ENCODE measurements at regions not wholly inside any gene's neighbourhood (a gene's known extent, or its start where the extent isn't known, plus 50 kb on each side); places are given as distances from the start of the nearest gene placed in this dataset.

DNA sequence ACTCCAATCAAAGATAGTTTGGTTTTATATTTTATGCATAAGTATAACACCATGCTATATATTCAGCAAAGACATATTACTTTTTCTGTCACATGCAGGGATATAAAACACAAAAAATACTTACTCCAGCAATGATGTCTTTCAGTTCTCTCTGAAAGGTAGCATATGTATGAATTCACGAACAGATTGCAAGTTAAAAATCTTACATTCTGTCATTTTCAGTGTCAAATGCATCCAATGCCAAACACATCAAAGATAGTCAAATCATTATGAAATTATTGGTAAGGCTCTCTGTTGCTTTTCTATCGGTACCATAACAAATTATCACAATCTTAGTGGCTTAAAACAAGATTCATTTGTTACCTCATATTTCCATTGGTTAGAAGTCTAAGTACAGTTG lies 492.0 kb upstream of the KIF2B start:
- TF ChIP-seq, protein P1, sequence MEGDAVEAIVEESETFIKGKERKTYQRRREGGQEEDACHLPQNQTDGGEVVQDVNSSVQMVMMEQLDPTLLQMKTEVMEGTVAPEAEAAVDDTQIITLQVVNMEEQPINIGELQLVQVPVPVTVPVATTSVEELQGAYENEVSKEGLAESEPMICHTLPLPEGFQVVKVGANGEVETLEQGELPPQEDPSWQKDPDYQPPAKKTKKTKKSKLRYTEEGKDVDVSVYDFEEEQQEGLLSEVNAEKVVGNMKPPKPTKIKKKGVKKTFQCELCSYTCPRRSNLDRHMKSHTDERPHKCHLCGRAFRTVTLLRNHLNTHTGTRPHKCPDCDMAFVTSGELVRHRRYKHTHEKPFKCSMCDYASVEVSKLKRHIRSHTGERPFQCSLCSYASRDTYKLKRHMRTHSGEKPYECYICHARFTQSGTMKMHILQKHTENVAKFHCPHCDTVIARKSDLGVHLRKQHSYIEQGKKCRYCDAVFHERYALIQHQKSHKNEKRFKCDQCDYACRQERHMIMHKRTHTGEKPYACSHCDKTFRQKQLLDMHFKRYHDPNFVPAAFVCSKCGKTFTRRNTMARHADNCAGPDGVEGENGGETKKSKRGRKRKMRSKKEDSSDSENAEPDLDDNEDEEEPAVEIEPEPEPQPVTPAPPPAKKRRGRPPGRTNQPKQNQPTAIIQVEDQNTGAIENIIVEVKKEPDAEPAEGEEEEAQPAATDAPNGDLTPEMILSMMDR (IDR thresholded peaks at IDR 0.05) = no peak
- peaks cover 10% of the 10 kb centered on the region for H3K9me3 Mint-ChIP-seq (ENCODE audit: unreplicated experiment)
- H3K27me3 Mint-ChIP-seq (ENCODE audit: unreplicated experiment) = no peaks in the 10 kb centered on the region
- DNase-seq (ENCODE audit: extremely low spot score, unreplicated experiment) = no peak
- H3K36me3 Mint-ChIP-seq (ENCODE audit: unreplicated experiment) = no peaks in the 10 kb centered on the region
- no peak overlapping the region for H3K4me3 Mint-ChIP-seq (ENCODE audit: unreplicated experiment)
- no peaks in the 10 kb centered on the region for H3K4me1 Mint-ChIP-seq (ENCODE audit: unreplicated experiment)
- H3K27ac Mint-ChIP-seq (ENCODE audit: unreplicated experiment) = no peak overlapping the region

DNA sequence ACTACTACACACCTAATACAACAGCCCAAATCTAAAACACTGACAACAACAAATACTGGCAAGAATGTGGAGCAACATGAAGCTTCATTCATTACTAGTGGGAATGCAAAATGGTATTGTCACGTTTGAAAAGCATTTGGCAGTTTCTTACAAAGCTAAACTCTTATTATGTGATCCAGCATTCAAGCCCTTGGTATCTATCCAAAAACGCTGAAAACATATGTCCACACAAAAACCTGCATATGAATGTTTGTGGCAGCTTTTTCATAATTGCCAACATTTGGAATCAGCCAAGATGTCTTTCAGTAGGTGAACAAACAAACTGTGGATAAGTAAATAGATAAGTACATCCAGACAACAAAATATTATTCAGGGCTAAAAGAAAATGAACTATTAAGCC lies 501.1 kb upstream of the KIF2B start:
- H3K36me3 Mint-ChIP-seq (ENCODE audit: unreplicated experiment) = no peaks in the 10 kb centered on the region
- H3K4me3 Mint-ChIP-seq (ENCODE audit: unreplicated experiment) = no peak overlapping the region
- peaks cover 11% of the 10 kb centered on the region for H3K9me3 Mint-ChIP-seq (ENCODE audit: unreplicated experiment)
- TF ChIP-seq, protein P1 (IDR thresholded peaks at IDR 0.05) = no peak
- H3K4me1 Mint-ChIP-seq (ENCODE audit: unreplicated experiment) = no peaks in the 10 kb centered on the region
- no peaks in the 10 kb centered on the region for H3K27me3 Mint-ChIP-seq (ENCODE audit: unreplicated experiment)
- no peak for DNase-seq (ENCODE audit: extremely low spot score, unreplicated experiment)
- no peak overlapping the region for H3K27ac Mint-ChIP-seq (ENCODE audit: unreplicated experiment)

DNA sequence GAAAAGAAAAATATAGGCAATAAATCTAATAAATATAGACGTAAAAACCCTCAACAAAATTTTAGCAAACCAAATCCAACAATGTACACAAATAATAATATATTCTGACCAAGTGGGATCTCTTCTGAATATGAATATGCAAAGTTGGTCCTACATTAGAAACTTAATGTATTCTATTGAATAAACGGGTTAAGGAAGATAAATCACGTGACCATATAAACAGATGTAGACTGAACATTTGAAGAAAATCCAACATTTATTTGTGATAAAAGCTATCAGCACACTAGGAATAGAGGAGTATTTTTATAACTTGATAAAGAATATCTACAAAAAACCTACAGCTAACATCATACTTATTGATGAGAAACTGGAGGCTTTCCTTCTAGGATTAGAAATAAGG lies 502.8 kb upstream of the KIF2B start:
- H3K36me3 Mint-ChIP-seq (ENCODE audit: unreplicated experiment) = no peaks in the 10 kb centered on the region
- no peaks in the 10 kb centered on the region for H3K4me1 Mint-ChIP-seq (ENCODE audit: unreplicated experiment)
- H3K27ac Mint-ChIP-seq (ENCODE audit: unreplicated experiment) = no peak overlapping the region
- DNase-seq (ENCODE audit: extremely low spot score, unreplicated experiment) = no peak
- peaks cover 11% of the 10 kb centered on the region for H3K9me3 Mint-ChIP-seq (ENCODE audit: unreplicated experiment)
- TF ChIP-seq, protein P1 (IDR thresholded peaks at IDR 0.05) = no peak
- H3K27me3 Mint-ChIP-seq (ENCODE audit: unreplicated experiment) = no peaks in the 10 kb centered on the region
- H3K4me3 Mint-ChIP-seq (ENCODE audit: unreplicated experiment) = no peak overlapping the region

GRCh38 chr17:53316988-53317387 lies 505.7 kb upstream of the KIF2B start:
- Mint-ChIP-seq H3K4me1 (ENCODE audit: unreplicated experiment) (peaks cover 6% of the 10 kb centered on the region), H3K9me3 (ENCODE audit: unreplicated experiment) (peaks cover 11% of the 10 kb centered on the region), H3K27ac (ENCODE audit: unreplicated experiment) (no peak overlapping the region), H3K36me3 (ENCODE audit: unreplicated experiment) (no peaks in the 10 kb centered on the region), H3K4me3 (ENCODE audit: unreplicated experiment) (no peak overlapping the region), H3K27me3 (ENCODE audit: unreplicated experiment) (no peaks in the 10 kb centered on the region)
- DNase-seq (ENCODE audit: extremely low spot score, unreplicated experiment) = no peak
- TF ChIP-seq, protein P1 (IDR thresholded peaks at IDR 0.05) = no peak

GRCh38 chr17:53316073-53316472 lies 506.7 kb upstream of the KIF2B start:
- TF ChIP-seq, protein P1 (IDR thresholded peaks at IDR 0.05) = no peak
- no peak overlapping the region for H3K4me3 Mint-ChIP-seq (ENCODE audit: unreplicated experiment)
- no peaks in the 10 kb centered on the region for H3K27me3 Mint-ChIP-seq (ENCODE audit: unreplicated experiment)
- no peaks in the 10 kb centered on the region for H3K36me3 Mint-ChIP-seq (ENCODE audit: unreplicated experiment)
- DNase-seq (ENCODE audit: extremely low spot score, unreplicated experiment) = no peak
- no peak overlapping the region for H3K27ac Mint-ChIP-seq (ENCODE audit: unreplicated experiment)
- H3K4me1 Mint-ChIP-seq (ENCODE audit: unreplicated experiment) = peaks cover 6% of the 10 kb centered on the region
- peaks cover 11% of the 10 kb centered on the region for H3K9me3 Mint-ChIP-seq (ENCODE audit: unreplicated experiment)

All from osteocyte (in vitro differentiated cells).